GM13977 (cell line): ENCODE measurements at regions not wholly inside any gene's neighbourhood (a gene's known extent, or its start where the extent isn't known, plus 50 kb on each side); places are given as distances from the start of the nearest gene placed in this dataset.

Experiments used
- DNase-seq: peaks from one replicate; pipeline ENCODE4 v3.0.0; 2012; ENCODE audit warnings: low spot score
- in situ Hi-C: fragments of 300-500 bp; cut with MboI; formaldehyde crosslinking; loops from one replicate; pipeline ENCODE4 v1.12.0; 2022; ENCODE audit warnings: low sequenced_read_pairs, low pct_unique_long_range_greater_than_20kb, mixed read lengths, inconsistent platforms; ENCODE audit not compliant: unreplicated experiment
- TF ChIP-seq, protein P1 (sequence below): IDR thresholded peaks from 2 replicates; pipeline ENCODE4 v1.5.1; 2012; ENCODE audit warnings: mild to moderate bottlenecking, control low read depth; ENCODE audit not compliant: insufficient read depth; ENCODE audit errors: extremely low read depth, missing control alignments

DNA sequence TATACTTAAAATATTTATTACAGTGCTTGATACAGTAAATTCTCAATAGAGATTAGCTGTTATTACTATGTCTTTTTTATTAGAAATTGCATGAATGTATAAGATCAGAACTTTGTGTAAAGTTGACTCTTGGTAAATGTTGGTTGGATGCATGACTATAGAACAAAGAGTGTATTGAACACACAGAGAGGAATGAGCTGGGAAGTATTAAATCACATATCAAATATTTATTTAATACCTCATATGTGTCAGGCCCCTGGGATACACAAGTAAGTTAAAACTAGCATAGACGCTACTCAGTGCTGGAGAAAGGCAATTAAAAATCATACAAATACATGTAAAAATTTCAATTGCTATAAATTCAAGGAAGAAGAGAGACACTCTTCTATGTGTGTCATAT lies 550.7 kb upstream of the TLE4 start:
- no peak for DNase-seq
- in situ Hi-C loops: loop anchor here (25.0 kb wide), 1 partner anchor 541 kb away; the partner anchor contains the start of gene TLE4
- TF ChIP-seq, protein P1, sequence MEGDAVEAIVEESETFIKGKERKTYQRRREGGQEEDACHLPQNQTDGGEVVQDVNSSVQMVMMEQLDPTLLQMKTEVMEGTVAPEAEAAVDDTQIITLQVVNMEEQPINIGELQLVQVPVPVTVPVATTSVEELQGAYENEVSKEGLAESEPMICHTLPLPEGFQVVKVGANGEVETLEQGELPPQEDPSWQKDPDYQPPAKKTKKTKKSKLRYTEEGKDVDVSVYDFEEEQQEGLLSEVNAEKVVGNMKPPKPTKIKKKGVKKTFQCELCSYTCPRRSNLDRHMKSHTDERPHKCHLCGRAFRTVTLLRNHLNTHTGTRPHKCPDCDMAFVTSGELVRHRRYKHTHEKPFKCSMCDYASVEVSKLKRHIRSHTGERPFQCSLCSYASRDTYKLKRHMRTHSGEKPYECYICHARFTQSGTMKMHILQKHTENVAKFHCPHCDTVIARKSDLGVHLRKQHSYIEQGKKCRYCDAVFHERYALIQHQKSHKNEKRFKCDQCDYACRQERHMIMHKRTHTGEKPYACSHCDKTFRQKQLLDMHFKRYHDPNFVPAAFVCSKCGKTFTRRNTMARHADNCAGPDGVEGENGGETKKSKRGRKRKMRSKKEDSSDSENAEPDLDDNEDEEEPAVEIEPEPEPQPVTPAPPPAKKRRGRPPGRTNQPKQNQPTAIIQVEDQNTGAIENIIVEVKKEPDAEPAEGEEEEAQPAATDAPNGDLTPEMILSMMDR: no peak

DNA sequence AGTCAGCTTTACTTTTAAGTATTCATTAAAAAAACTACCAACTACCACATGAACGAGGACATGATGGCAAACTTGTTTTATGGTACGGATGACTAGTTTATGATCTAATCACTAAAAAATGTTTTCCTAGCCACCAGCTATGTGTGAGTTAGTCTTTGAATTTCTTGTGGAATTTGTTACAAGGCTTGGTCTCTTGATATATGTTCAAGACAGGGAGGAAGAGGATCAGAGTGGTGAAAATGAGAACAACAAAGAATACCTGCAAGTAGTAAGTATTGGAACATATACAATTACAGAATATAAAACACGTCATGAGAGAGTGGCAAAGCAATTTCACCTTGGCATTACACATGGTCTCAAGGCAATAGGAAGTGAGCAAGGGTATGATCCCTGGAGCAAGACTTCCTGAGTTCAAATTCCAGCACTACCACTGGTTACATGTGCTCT lies 548.6 kb upstream of the TLE4 start:
- in situ Hi-C loops: loop anchor here (25.0 kb wide), 1 partner anchor 539 kb away; the partner anchor contains the start of gene TLE4
- TF ChIP-seq, protein P1: no peak
- DNase-seq: no peak

DNA sequence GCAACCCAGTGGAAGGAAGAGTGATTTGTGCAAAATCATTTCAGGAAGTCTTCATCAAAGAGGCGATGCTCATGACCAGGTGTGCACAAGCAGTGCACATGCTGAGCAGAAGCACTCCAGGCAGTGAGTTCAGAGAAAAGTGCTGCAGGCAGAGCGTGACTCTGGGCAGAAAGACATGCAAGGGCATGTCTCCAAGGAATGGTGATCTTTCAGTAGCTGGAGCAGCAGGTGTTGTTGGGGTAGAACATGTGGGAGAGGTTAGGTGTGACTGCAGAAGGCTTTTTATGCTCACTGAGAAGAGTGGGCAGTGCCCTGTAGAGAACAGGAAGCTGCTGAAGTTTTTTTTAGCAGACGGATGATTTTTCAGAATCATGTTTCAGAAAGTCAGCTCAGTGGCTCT lies 545.4 kb upstream of the TLE4 start:
- TF ChIP-seq, protein P1: no peak
- DNase-seq: no peak
- in situ Hi-C loops: no loop called here

DNA sequence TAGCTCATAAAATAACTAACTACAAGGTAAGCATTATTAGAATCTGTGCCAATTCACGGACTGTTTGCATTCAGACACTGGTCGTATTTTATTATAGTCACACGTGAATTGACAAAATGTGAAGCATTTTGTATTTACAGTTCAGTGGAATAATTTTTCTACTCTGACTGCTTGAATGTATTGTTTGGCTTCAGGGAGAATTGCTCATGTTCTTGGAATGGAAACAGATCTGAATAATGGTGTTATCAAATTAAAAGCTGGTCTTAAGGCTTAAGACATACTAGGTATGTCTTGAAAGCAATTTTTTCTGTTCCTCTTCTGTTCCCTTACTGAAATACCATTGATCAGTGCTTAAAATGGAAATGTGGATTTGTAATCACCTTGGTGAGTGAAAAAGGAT lies 543.7 kb upstream of the TLE4 start:
- TF ChIP-seq, protein P1: no peak
- in situ Hi-C loops: no loop called here
- no peak for DNase-seq

DNA sequence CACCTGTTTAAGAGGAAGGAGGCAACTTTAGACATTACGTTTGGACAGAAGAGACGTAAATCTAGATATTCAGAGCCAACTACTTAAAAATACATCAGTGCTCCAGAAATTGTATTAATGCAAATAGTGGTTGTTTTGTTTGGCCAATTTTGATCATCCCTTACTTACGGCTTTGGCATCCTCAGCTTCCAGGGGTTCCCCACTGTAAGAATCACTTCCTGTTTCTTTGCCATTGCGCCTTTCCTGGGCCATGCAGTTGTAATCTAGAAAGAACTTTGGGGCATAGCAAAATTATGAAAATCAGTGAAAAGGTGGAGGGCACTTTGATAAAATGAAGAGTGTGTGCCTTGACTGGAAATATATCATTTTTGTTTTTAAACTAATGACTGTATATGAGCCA lies 537.2 kb upstream of the TLE4 start:
- in situ Hi-C loops: no loop called here
- TF ChIP-seq, protein P1: no peak
- no peak for DNase-seq

DNA sequence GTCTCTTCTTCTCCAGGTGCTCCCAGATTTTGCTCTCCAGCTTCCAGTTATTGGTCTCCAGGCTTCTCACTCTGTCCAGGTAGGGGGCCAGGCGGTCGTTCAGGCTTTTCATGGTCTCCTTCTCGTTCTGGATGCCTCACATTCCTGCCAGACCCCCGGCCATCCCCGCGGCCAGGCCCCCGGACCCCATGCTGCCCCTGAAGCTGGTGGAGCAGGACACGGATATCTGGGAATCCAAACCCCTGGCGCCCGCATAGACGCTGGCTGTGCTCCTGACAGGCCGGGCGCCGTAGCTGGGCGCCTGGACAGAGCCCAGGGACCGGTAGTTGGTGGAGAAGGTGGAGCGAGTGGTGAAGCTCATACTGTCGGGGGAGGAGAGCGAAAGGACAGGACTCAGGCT lies 534.4 kb upstream of the TLE4 start:
- no peak for DNase-seq
- TF ChIP-seq, protein P1: no peak
- in situ Hi-C loops: no loop called here

DNA sequence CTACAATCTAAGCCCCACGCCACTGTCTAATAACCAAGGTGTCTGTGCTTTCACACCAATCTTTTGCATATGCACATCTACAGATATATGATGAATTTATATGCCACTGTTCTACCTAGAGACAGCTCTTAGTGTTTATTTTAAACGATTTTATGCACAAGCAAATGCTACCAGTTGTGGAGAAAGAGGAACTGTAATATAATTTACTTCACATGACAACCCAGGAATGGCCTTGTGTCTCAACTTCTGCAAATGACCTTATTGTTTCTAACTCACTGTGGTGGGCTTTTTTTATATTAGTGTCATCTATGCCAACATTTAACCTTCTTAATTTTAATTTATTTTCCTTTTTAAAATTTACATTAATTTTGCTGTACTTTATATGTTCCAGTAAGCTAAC lies 531.1 kb upstream of the TLE4 start:
- no peak for DNase-seq
- TF ChIP-seq, protein P1: no peak
- in situ Hi-C loops: no loop called here
